Prostate gland (tissue), 2 donors: ENCODE measurements at regions not wholly inside any gene's neighbourhood (a gene's known extent, or its start where the extent isn't known, plus 50 kb on each side); places are given as distances from the start of the nearest gene placed in this dataset.
"Not testable (repeated sequence)": the region's sequence is repeated elsewhere in the genome, so short reads cannot be mapped to it uniquely, and the experiment has no call there.

Experiments
- DNase-seq: peaks from one replicate; pipeline ENCODE4 v3.0.0-alpha.2; 2019; ENCODE audit warnings: low spot score
- H3K27ac ChIP-seq, 2 donors: fragments of 200-600 bp; sonication (generic); 2 replicates each; pipeline ENCODE4 v1.5.1; 2017 to 2019
- H3K27me3 ChIP-seq: fragments of 200-600 bp; sonication (generic); replicated peaks from 2 replicates; pipeline ENCODE4 v1.5.1; 2019; ENCODE audit not compliant: insufficient read depth
- H3K36me3 ChIP-seq, 2 donors: fragments of 200-600 bp; sonication (generic); 1 replicate in 1 of 2; 2 replicates in 1 of 2; pipeline versions ENCODE4 v1.5.1 to v1.8.1; 2017 to 2019
- H3K4me1 ChIP-seq: fragments of 200-600 bp; sonication (generic); replicated peaks from 2 replicates; pipeline ENCODE4 v1.5.1; 2019
- H3K4me3 ChIP-seq, 2 donors: fragments of 200-600 bp; sonication (generic); 2 replicates each; pipeline ENCODE4 v1.5.1; 2017 to 2019
- H3K9me3 ChIP-seq: fragments of 200-600 bp; sonication (generic); 2 replicates; pipeline ENCODE4 v1.5.1; 2017
- POLR2A ChIP-seq: fragments of 450-650 bp; IDR thresholded peaks from one replicate; pipeline ENCODE4 v1.6.1; 2016; ENCODE audit warnings: antibody characterized with exemption, mild to moderate bottlenecking
- POLR2AphosphoS5 ChIP-seq: sonication (generic); formaldehyde crosslinking; IDR thresholded peaks from one replicate; pipeline ENCODE4 v1.6.1; 2017; ENCODE audit warnings: antibody characterized with exemption
- WGBS: methylation state at CpG from one replicate; pipeline ENCODE4 v1.1.5; 2018; 5-methylcytosine and 5-hydroxymethylcytosine counted together
- intact Hi-C: fragments of 100-400 bp; cut with DNase I; formaldehyde crosslinking; loops from one replicate; pipeline ENCODE4 v1.14.2; 2022
- TF ChIP-seq, protein P1 (sequence below), 4 experiments: fragments of 200-600 bp in 2 of 4; fragments of 450-650 bp in 2 of 4; sonication (generic) in 2 of 4; IDR thresholded peaks; 1 replicate in 3 of 4; 2 replicates in 1 of 4; pipeline ENCODE4 v1.5.1; 2016 to 2019; ENCODE audit warnings: antibody characterized with exemption in 4 of 4, mild to moderate bottlenecking in 2 of 4, moderate library complexity in 2 of 4

- 54% methylated on average over 1 of the region's 1 CpG for WGBS
- Histone ChIP-seq H3K27me3 (no peaks in the 10 kb centered on the region), H3K4me3 (no peak overlapping the region), H3K36me3 (no peaks in the 10 kb centered on the region), H3K27ac (no peak overlapping the region), H3K4me1 (no peaks in the 10 kb centered on the region), H3K9me3 (no peaks in the 10 kb centered on the region)
- TF ChIP-seq, protein P1, sequence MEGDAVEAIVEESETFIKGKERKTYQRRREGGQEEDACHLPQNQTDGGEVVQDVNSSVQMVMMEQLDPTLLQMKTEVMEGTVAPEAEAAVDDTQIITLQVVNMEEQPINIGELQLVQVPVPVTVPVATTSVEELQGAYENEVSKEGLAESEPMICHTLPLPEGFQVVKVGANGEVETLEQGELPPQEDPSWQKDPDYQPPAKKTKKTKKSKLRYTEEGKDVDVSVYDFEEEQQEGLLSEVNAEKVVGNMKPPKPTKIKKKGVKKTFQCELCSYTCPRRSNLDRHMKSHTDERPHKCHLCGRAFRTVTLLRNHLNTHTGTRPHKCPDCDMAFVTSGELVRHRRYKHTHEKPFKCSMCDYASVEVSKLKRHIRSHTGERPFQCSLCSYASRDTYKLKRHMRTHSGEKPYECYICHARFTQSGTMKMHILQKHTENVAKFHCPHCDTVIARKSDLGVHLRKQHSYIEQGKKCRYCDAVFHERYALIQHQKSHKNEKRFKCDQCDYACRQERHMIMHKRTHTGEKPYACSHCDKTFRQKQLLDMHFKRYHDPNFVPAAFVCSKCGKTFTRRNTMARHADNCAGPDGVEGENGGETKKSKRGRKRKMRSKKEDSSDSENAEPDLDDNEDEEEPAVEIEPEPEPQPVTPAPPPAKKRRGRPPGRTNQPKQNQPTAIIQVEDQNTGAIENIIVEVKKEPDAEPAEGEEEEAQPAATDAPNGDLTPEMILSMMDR (IDR thresholded peaks at IDR 0.05) = no peak
- TF ChIP-seq POLR2A (no peak), POLR2AphosphoS5 (no peak)
- DNase-seq = no peak
- intact Hi-C loops = no loop called here
Observed at GRCh38 chr2:61727746-61728145, 126.1 kb downstream of the FAM161A start.

DNA sequence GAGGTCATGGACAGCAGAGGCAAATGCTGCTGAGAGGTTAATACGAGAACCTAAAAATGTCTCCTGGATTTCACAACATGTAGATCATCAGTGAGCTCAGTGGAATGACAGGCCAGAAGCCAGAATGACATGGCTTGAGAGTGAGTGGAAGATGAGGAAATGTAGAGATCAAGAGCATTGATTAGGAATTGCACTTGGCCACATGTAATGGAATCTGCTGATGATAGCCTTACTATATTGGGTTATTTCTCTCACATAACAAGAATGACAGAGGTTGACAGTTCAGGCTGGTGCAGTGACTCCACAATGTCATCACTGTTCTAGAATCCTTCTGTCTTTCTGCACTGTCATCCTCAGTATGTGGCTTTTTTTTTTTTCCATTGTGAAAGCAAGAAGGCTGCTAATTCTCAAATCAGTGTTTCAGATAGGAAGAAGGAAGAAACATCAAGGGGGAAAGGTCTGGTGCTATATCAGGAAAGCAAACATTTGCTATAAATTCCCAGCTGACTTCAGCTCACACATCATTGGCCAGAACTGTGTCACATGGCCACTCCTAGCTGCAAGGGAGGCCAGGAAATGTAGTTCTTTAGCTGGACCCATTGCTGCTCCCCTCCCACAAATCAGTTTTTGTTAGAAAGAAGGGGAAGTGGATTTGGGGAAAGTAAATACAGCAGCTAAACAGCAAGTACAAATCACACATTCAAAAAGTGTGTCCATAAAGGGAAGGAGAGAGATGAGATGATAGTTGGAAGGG, 127.2 kb downstream of the FAM161A start:
- intact Hi-C loops = no loop called here
- H3K36me3 ChIP-seq = no peaks in the 10 kb centered on the region
- H3K27ac ChIP-seq = no peak overlapping the region
- WGBS = 100% methylated on average over 1 of the region's 1 CpG
- TF ChIP-seq, protein P1 (IDR thresholded peaks at IDR 0.05) = no peak
- TF ChIP-seq POLR2A (no peak), POLR2AphosphoS5 (no peak)
- no peak for DNase-seq
- H3K27me3 ChIP-seq = no peaks in the 10 kb centered on the region
- no peaks in the 10 kb centered on the region for H3K4me1 ChIP-seq
- no peak overlapping the region for H3K4me3 ChIP-seq
- no peaks in the 10 kb centered on the region for H3K9me3 ChIP-seq

DNA sequence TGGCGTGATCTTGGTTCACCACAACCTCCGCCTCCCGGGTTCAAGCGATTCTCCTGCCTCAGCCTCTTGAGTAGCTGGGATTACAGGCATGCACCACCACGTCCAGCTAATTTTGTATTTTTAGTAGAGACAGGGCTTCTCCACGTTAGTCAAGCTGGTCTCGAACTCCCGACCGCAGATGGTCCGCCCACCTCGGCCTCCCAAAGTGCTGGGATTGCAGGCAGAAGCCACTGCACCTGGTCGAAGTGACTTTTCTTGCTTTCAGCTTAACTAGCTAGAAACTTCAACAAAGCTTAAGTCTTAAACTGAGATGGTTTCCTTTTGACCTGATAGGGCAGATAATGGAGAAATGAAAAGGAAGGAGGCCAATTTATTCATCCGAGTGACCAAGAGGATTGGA, 130.5 kb downstream of the FAM161A start:
- DNase-seq, H3K27ac ChIP-seq, H3K9me3 ChIP-seq, intact Hi-C loops, H3K36me3 ChIP-seq, H3K4me3 ChIP-seq, H3K4me1 ChIP-seq, H3K27me3 ChIP-seq: not testable (repeated sequence)
- 90% methylated on average over 13 of the region's 13 CpGs for WGBS

GRCh38 chr2:61722800-61723199, 131.1 kb downstream of the FAM161A start:
- Histone ChIP-seq H3K36me3 (no peaks in the 10 kb centered on the region), H3K27me3 (no peaks in the 10 kb centered on the region), H3K4me1 (no peaks in the 10 kb centered on the region), H3K4me3 (no peak overlapping the region), H3K27ac (no peak overlapping the region), H3K9me3 (no peaks in the 10 kb centered on the region)
- 73% methylated on average over 8 of the region's 8 CpGs for WGBS
- no peak for DNase-seq
- TF ChIP-seq POLR2AphosphoS5 = no peak
- TF ChIP-seq, protein P1 (IDR thresholded peaks at IDR 0.05) = no peak
- no peak for TF ChIP-seq POLR2A
- intact Hi-C loops = no loop called here

- H3K27ac ChIP-seq = no peak overlapping the region
- H3K4me3 ChIP-seq = no peak overlapping the region
- no peaks in the 10 kb centered on the region for H3K36me3 ChIP-seq
- no peaks in the 10 kb centered on the region for H3K4me1 ChIP-seq
- intact Hi-C loops = no loop called here
- no peaks in the 10 kb centered on the region for H3K9me3 ChIP-seq
- H3K27me3 ChIP-seq = no peaks in the 10 kb centered on the region
- TF ChIP-seq POLR2A (no peak), POLR2AphosphoS5 (no peak)
- TF ChIP-seq, protein P1 (IDR thresholded peaks at IDR 0.05) = no peak
- no peak for DNase-seq
- 75% methylated on average over 1 of the region's 1 CpG for WGBS
Observed at GRCh38 chr2:61722318-61722717, 131.5 kb downstream of the FAM161A start.
